ENCODE measurements at regions not wholly inside any gene's neighbourhood (a gene's known extent, or its start where the extent isn't known, plus 50 kb on each side); places are given as distances from the start of the nearest gene placed in this dataset.

DNA sequence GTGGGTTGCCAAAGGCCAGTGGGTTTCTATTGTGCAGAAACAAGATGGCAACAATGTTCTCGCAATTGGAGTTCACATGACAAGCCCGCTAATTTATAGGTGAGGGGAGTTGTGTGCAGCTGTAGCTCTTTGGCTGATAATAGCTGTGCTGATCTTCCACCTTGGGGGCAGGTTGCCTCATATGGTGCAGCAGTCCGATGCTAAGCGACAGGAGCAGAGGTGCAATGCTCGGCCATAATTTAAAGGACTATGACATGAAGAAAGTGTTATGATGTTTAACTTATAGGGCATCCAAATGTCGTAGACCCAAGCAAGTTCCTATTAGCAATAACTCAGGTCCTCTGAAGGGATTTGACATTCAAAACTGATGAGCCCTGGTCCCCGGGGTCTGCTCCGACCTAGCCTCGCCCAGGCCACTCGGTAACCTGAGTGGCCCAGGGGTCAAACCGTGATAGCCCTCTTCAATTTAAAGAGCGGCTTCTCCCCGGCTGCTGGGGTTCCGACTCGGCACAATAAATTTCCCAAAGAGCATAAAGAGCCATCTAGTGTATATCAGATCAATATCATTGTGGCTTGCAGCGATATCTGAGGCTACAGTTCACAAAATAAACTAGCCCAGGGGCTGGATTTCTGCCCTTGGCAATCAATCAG lies 724.0 kb downstream of the IRX1 start:
- no peak overlapping the region for H2AFZ ChIP-seq (ENCODE audit: low read depth)
- no peak overlapping the region for H3K4me2 ChIP-seq
- TF ChIP-seq, protein P1, sequence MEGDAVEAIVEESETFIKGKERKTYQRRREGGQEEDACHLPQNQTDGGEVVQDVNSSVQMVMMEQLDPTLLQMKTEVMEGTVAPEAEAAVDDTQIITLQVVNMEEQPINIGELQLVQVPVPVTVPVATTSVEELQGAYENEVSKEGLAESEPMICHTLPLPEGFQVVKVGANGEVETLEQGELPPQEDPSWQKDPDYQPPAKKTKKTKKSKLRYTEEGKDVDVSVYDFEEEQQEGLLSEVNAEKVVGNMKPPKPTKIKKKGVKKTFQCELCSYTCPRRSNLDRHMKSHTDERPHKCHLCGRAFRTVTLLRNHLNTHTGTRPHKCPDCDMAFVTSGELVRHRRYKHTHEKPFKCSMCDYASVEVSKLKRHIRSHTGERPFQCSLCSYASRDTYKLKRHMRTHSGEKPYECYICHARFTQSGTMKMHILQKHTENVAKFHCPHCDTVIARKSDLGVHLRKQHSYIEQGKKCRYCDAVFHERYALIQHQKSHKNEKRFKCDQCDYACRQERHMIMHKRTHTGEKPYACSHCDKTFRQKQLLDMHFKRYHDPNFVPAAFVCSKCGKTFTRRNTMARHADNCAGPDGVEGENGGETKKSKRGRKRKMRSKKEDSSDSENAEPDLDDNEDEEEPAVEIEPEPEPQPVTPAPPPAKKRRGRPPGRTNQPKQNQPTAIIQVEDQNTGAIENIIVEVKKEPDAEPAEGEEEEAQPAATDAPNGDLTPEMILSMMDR (conservative IDR thresholded peaks at IDR 0.05; ENCODE audit: low read depth, low read length): no peak
- no peaks in the 10 kb centered on the region for H3K36me3 ChIP-seq (ENCODE audit: insufficient read depth)
- no peaks in the 10 kb centered on the region for H3K27me3 ChIP-seq (ENCODE audit: insufficient read depth, low read depth)
- no peaks in the 10 kb centered on the region for H4K20me1 ChIP-seq (ENCODE audit: insufficient read depth)
- no peak overlapping the region for H3K9ac ChIP-seq
- no peak overlapping the region for H3K4me3 ChIP-seq (IDR thresholded peaks at IDR 0.05; ENCODE audit: insufficient read depth, low read depth, low read length)
- H3K79me2 ChIP-seq (ENCODE audit: insufficient read depth, low read depth): no peaks in the 10 kb centered on the region
- no peaks in the 10 kb centered on the region for H3K4me1 ChIP-seq (ENCODE audit: low read depth, poor library complexity, severe bottlenecking)
- H3K27ac ChIP-seq: no peak overlapping the region

DNA sequence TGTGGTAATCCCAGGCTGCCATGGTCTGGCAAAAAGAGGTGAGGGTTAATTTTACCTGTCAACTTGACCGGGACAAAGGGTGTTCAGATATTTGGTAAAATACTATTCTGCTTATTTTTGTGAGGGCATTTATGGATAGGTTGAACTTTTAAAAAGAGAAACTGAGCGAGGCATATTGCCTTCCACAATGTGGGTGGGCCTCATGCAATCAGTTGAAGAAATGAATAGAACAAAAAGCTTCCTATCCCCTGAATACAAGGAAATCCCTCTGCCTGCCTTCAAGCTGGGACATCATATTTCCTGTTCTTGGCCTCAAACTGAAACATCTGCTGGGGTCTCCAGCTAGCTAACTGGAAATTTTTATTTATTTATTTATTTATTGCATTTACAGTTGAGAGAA lies 734.7 kb downstream of the IRX1 start:
- H3K4me3 ChIP-seq (IDR thresholded peaks at IDR 0.05; ENCODE audit: insufficient read depth, low read depth, low read length): no peak overlapping the region
- H2AFZ ChIP-seq (ENCODE audit: low read depth): no peak overlapping the region
- H3K27ac ChIP-seq: no peak overlapping the region
- H4K20me1 ChIP-seq (ENCODE audit: insufficient read depth): no peaks in the 10 kb centered on the region
- H3K79me2 ChIP-seq (ENCODE audit: insufficient read depth, low read depth): no peaks in the 10 kb centered on the region
- no peaks in the 10 kb centered on the region for H3K4me1 ChIP-seq (ENCODE audit: low read depth, poor library complexity, severe bottlenecking)
- H3K36me3 ChIP-seq (ENCODE audit: insufficient read depth): no peaks in the 10 kb centered on the region
- no peak overlapping the region for H3K9ac ChIP-seq
- TF ChIP-seq, protein P1 (conservative IDR thresholded peaks at IDR 0.05; ENCODE audit: low read depth, low read length): no peak
- no peaks in the 10 kb centered on the region for H3K27me3 ChIP-seq (ENCODE audit: insufficient read depth, low read depth)
- no peak overlapping the region for H3K4me2 ChIP-seq

DNA sequence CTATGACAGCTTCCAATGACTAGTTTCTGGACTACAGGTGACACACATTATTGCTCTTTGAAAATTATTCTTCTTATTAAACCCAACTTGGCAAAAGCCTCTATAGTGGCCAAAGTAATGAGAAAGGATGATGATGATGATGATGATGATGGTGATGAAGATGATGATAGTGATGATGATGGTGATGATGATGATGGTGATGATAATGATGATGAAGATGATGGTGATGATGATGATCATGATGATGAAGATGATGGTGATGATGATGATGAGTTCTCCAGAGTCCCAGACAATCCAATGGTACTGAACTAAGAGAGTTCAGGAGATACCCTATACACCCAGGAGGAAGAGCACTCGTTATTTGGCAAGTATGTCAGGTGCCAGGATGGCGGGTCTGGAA lies 739.4 kb downstream of the IRX1 start:
- Histone ChIP-seq H3K79me2 (ENCODE audit: insufficient read depth, low read depth) (no peaks in the 10 kb centered on the region), H3K27me3 (ENCODE audit: insufficient read depth, low read depth) (no peaks in the 10 kb centered on the region), H3K36me3 (ENCODE audit: insufficient read depth) (no peaks in the 10 kb centered on the region), H3K9ac (no peak overlapping the region), H4K20me1 (ENCODE audit: insufficient read depth) (no peaks in the 10 kb centered on the region), H2AFZ (ENCODE audit: low read depth) (no peak overlapping the region), H3K4me3 (IDR thresholded peaks at IDR 0.05; ENCODE audit: insufficient read depth, low read depth, low read length) (no peak overlapping the region), H3K4me1 (ENCODE audit: low read depth, poor library complexity, severe bottlenecking) (no peaks in the 10 kb centered on the region), H3K27ac (no peak overlapping the region), H3K4me2 (no peak overlapping the region)
- TF ChIP-seq, protein P1 (conservative IDR thresholded peaks at IDR 0.05; ENCODE audit: low read depth, low read length): no peak

DNA sequence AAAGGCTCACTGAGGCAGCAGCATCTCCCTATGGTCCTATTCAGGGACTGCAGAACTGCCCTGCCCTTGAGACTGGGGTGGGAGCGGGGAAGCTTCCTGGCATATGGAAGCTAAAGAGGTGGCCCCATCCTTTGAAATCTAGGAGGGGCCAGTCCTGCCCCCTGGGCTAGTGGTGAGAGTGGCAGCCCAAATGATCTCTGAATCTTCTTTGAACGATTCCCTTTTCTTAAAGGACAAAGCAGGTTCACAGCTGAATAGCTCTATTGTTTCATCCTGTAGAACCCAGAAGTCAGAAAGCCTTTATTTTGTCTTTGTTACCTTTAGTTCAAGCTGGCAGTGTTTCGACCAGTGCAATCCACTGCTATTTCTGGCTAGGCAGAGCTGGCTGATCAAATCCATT lies 741.9 kb downstream of the IRX1 start:
- no peaks in the 10 kb centered on the region for H3K27me3 ChIP-seq (ENCODE audit: insufficient read depth, low read depth)

More for the DNA sequence above, 741.9 kb downstream of the IRX1 start:
- no peak overlapping the region for H3K4me2 ChIP-seq
- TF ChIP-seq, protein P1 (conservative IDR thresholded peaks at IDR 0.05; ENCODE audit: low read depth, low read length): no peak
- H2AFZ ChIP-seq (ENCODE audit: low read depth): no peak overlapping the region
- H3K9ac ChIP-seq: no peak overlapping the region
- H3K4me3 ChIP-seq (IDR thresholded peaks at IDR 0.05; ENCODE audit: insufficient read depth, low read depth, low read length): no peak overlapping the region
- H3K79me2 ChIP-seq (ENCODE audit: insufficient read depth, low read depth): no peaks in the 10 kb centered on the region
- no peaks in the 10 kb centered on the region for H3K4me1 ChIP-seq (ENCODE audit: low read depth, poor library complexity, severe bottlenecking)
- no peaks in the 10 kb centered on the region for H4K20me1 ChIP-seq (ENCODE audit: insufficient read depth)
- H3K36me3 ChIP-seq (ENCODE audit: insufficient read depth): no peaks in the 10 kb centered on the region
- H3K27ac ChIP-seq: no peak overlapping the region
